ENCODE measurements at regions not wholly inside any gene's neighbourhood (a gene's known extent, or its start where the extent isn't known, plus 50 kb on each side); places are given as distances from the start of the nearest gene placed in this dataset.

GRCh38 chr2:125745514-125745913 is 910.4 kb upstream of the GYPC start:
- POLR2A ChIA-PET: no interaction called here
- Histone ChIP-seq H3K9ac (ENCODE audit: insufficient read depth, low read depth, low read length) (no peak overlapping the region), H3K79me2 (ENCODE audit: insufficient read depth, low read length) (no peaks in the 10 kb centered on the region), H2AFZ (ENCODE audit: low read length) (no peak overlapping the region), H3K27ac (ENCODE audit: extremely low read length, insufficient read depth, low read length) (no peak overlapping the region), H3K27me3 (ENCODE audit: control insufficient read depth in 1 of 2, insufficient read depth in 2 of 2, low read length in 2 of 2) (no peaks in the 10 kb centered on the region), H3K4me3 (replicated peaks in 1 of 3; ENCODE audit: insufficient read depth in 1 of 3, low read depth in 2 of 3, low read length in 3 of 3) (no peak overlapping the region), H4K20me1 (ENCODE audit: insufficient read depth, low read length) (no peaks in the 10 kb centered on the region), H3K4me1 (ENCODE audit: insufficient read depth, low read length) (no peaks in the 10 kb centered on the region), H3K4me2 (ENCODE audit: low read depth, low read length) (no peak overlapping the region), H3K36me3 (replicated peaks in 1 of 2; ENCODE audit: control insufficient read depth in 1 of 2, insufficient read depth in 2 of 2, low read length in 2 of 2) (no peaks in the 10 kb centered on the region), H3K9me3 (ENCODE audit: low read length) (peaks cover 11% of the 10 kb centered on the region; the same call in 1 of the 2 replicates)
- CTCF ChIA-PET (ENCODE audit: low intra/inter-chr PET ratio, low total read pairs): interaction anchor here (0.7 kb wide), 1 partner anchor 889 kb away, joined by 3 read pairs; no protein-coding TSS in a partner anchor
- 9% methylated on average over 4 of the region's 4 CpGs for WGBS (ENCODE audit: low lambda C conversion rate)
- FAIRE-seq: peak; percentile 78
- BruUV-seq (replicated peaks): no TSS peak
- intact Hi-C loops (cut with micrococcal nuclease; ENCODE audit: unreplicated experiment): loop anchor here (10.0 kb wide), 2 partner anchors 1229 to 1299 kb away; no protein-coding TSS in a partner anchor
- peak; percentile 49 for DNase-seq (ENCODE audit: low spot score)
- peak; percentile 94 for ATAC-seq
- in situ Hi-C loops (cut with HindIII; ENCODE audit: extremely low pct_ligation_motif_present, low pct_unique_long_range_greater_than_20kb): no loop called here
- TF ChIP-seq POLR2AphosphoS5 (IDR thresholded peaks at IDR 0.05; ENCODE audit: low read depth, low read length): no peak
- TF ChIP-seq ZNF24 (IDR thresholded peaks at IDR 0.05): no peak
- no peak for TF ChIP-seq RXRB (CRISPR knock-in tag; IDR thresholded peaks at IDR 0.05; ENCODE audit: borderline replicate concordance)
- no peak for TF ChIP-seq ZBTB39 (CRISPR knock-in tag; IDR thresholded peaks at IDR 0.05)
- peak; percentile 75 for TF ChIP-seq STAG1 (CRISPR knock-in tag; IDR thresholded peaks at IDR 0.05)
- TF ChIP-seq HNF4A (CRISPR knock-in tag; IDR thresholded peaks at IDR 0.05): no peak
- TF ChIP-seq KDM5B (CRISPR knock-in tag; IDR thresholded peaks at IDR 0.05; ENCODE audit: borderline replicate concordance): no peak
- TF ChIP-seq FOXP4 (CRISPR knock-in tag; IDR thresholded peaks at IDR 0.05): no peak
- TF ChIP-seq PAXIP1 (CRISPR knock-in tag; conservative IDR thresholded peaks at IDR 0.05): no peak
- peak; percentile 70 for TF ChIP-seq CTCF (CRISPR knock-in tag; IDR thresholded peaks at IDR 0.05)
- TF ChIP-seq RFXANK (CRISPR knock-in tag; IDR thresholded peaks at IDR 0.05): no peak
- TF ChIP-seq SMC3 (IDR thresholded peaks at IDR 0.05; ENCODE audit: low read length): peak; percentile 56; the same call in 1 of the 2 replicates
- no peak for TF ChIP-seq STAT5B (CRISPR knock-in tag; IDR thresholded peaks at IDR 0.05)
- TF ChIP-seq SOX13 (IDR thresholded peaks at IDR 0.05): no peak
- no peak for TF ChIP-seq SOX13 (CRISPR knock-in tag; conservative IDR thresholded peaks at IDR 0.05 in 1 of 2, IDR thresholded peaks at IDR 0.05 in 1 of 2)
- TF ChIP-seq SNRNP70 (IDR thresholded peaks at IDR 0.05; ENCODE audit: low read depth, low read length): no peak
- no peak for TF ChIP-seq ZNF674 (CRISPR knock-in tag; IDR thresholded peaks at IDR 0.05; ENCODE audit: low read depth)
- no peak for TF ChIP-seq TOPORS (CRISPR knock-in tag; IDR thresholded peaks at IDR 0.05)

All from HepG2 (cell line).